ENCODE measurements at regions not wholly inside any gene's neighbourhood (a gene's known extent, or its start where the extent isn't known, plus 50 kb on each side); places are given as distances from the start of the nearest gene placed in this dataset.

GRCh38 chr15:92803852-92804609 is 96.1 kb upstream of the CHD2 start (continued):
- TF ChIP-seq RNF219 (CRISPR knock-in tag; IDR thresholded peaks at IDR 0.05) (peak; percentile 92; the same call in 1 of the 2 replicates), GLMP (CRISPR knock-in tag; IDR thresholded peaks at IDR 0.05; ENCODE audit: borderline replicate concordance) (no peak), RFX1 (IDR thresholded peaks at IDR 0.05) (peak; percentile 16; the same call in 1 of the 2 replicates), GPN1 (CRISPR knock-in tag; IDR thresholded peaks at IDR 0.05; ENCODE audit: borderline replicate concordance) (no peak), PCBP1 (IDR thresholded peaks at IDR 0.05; ENCODE audit: borderline replicate concordance, low read depth, low read length) (no peak), GATAD1 (CRISPR knock-in tag; IDR thresholded peaks at IDR 0.05) (peak; percentile 48; the same call in 1 of the 2 replicates), PCBP2 (optimal IDR thresholded peaks at IDR 0.05; ENCODE audit: low read depth, low read length, poor library complexity, severe bottlenecking) (no peak), GTF2F1 (IDR thresholded peaks at IDR 0.05; ENCODE audit: low read length) (no peak), FOXM1 (CRISPR knock-in tag; IDR thresholded peaks at IDR 0.05) (no peak), ZFX (CRISPR knock-in tag; IDR thresholded peaks at IDR 0.05; ENCODE audit: low read depth) (peak; percentile 70), NFYC (CRISPR knock-in tag; IDR thresholded peaks at IDR 0.05) (no peak; the same call in 1 of the 2 replicates), HCFC1 (IDR thresholded peaks at IDR 0.05; ENCODE audit: low read depth, low read length) (no peak), HOXD1 (CRISPR knock-in tag; IDR thresholded peaks at IDR 0.05) (peak; percentile 55; the same call in 1 of the 2 replicates), POLR2AphosphoS5 (IDR thresholded peaks at IDR 0.05; ENCODE audit: low read depth, low read length) (no peak; the same call in 1 of the 2 replicates), YEATS4 (CRISPR knock-in tag; IDR thresholded peaks at IDR 0.05; ENCODE audit: borderline replicate concordance) (peak; percentile 89), PITX1 (CRISPR knock-in tag; IDR thresholded peaks at IDR 0.05) (peak; percentile 94), HNRNPL (IDR thresholded peaks at IDR 0.05; ENCODE audit: low read depth, low read length) (no peak), ZNF670 (CRISPR knock-in tag; IDR thresholded peaks at IDR 0.05; ENCODE audit: borderline replicate concordance) (peak; percentile 70), ZNF451 (CRISPR knock-in tag; IDR thresholded peaks at IDR 0.05) (no peak), DRAP1 (CRISPR knock-in tag; IDR thresholded peaks at IDR 0.05) (peak; percentile 56), ADNP (CRISPR knock-in tag; IDR thresholded peaks at IDR 0.05) (no peak), ZBTB2 (CRISPR knock-in tag; IDR thresholded peaks at IDR 0.05; ENCODE audit: low read depth) (no peak), SPEN (CRISPR knock-in tag; IDR thresholded peaks at IDR 0.05; ENCODE audit: low read depth) (peak; percentile 50; the same call in 1 of the 2 replicates)
